C4-2B (cell line): ENCODE measurements at regions not wholly inside any gene's neighbourhood (a gene's known extent, or its start where the extent isn't known, plus 50 kb on each side); places are given as distances from the start of the nearest gene placed in this dataset.

Experiments
- ZFX ChIP-seq: fragments of 450-650 bp; IDR thresholded peaks from 2 replicates; pipeline ENCODE4 v1.6.1; 2017
- TF ChIP-seq, protein P1 (sequence below): fragments of 450-650 bp; conservative IDR thresholded peaks from 2 replicates; pipeline ENCODE4 v1.5.1; 2017; ENCODE audit warnings: mild to moderate bottlenecking

GRCh38 chr13:88729605-88730004 lies 1058.4 kb downstream of the SLITRK5 start:
- TF ChIP-seq, protein P1, sequence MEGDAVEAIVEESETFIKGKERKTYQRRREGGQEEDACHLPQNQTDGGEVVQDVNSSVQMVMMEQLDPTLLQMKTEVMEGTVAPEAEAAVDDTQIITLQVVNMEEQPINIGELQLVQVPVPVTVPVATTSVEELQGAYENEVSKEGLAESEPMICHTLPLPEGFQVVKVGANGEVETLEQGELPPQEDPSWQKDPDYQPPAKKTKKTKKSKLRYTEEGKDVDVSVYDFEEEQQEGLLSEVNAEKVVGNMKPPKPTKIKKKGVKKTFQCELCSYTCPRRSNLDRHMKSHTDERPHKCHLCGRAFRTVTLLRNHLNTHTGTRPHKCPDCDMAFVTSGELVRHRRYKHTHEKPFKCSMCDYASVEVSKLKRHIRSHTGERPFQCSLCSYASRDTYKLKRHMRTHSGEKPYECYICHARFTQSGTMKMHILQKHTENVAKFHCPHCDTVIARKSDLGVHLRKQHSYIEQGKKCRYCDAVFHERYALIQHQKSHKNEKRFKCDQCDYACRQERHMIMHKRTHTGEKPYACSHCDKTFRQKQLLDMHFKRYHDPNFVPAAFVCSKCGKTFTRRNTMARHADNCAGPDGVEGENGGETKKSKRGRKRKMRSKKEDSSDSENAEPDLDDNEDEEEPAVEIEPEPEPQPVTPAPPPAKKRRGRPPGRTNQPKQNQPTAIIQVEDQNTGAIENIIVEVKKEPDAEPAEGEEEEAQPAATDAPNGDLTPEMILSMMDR = no peak
- no peak for TF ChIP-seq ZFX
